Calu3 (cell line): ENCODE measurements at regions not wholly inside any gene's neighbourhood (a gene's known extent, or its start where the extent isn't known, plus 50 kb on each side); places are given as distances from the start of the nearest gene placed in this dataset.

Source experiments
- BruUV-seq: library from RNA; stranded (reverse); fragments of 400-500 nt; replicated peaks from 2 replicates; lab custom pipeline; 2021; lab: Mats Ljungman, UMichigan
- CTCF ChIA-PET: fragments of 300-600 bp; sonication (Branson Sonifier 250); formaldehyde crosslinking; loops from one replicate; lab custom pipeline; 2022; ENCODE audit warnings: antibody characterized with exemption; lab: Charles Lee
- DNase-seq: peaks from one replicate; pipeline ENCODE4 v3.0.0; 2022
- H3K27ac Mint-ChIP-seq: one replicate; pipeline ENCODE4 v1.8.0; 2022; ENCODE audit warnings: mixed read lengths; ENCODE audit not compliant: unreplicated experiment
- H3K27me3 Mint-ChIP-seq: one replicate; pipeline ENCODE4 v1.8.0; 2022; ENCODE audit warnings: mixed read lengths; ENCODE audit not compliant: unreplicated experiment
- H3K36me3 Mint-ChIP-seq: one replicate; pipeline ENCODE4 v1.8.0; 2022; ENCODE audit warnings: mild to moderate bottlenecking, moderate library complexity, mixed read lengths; ENCODE audit not compliant: insufficient read depth, unreplicated experiment
- H3K4me1 Mint-ChIP-seq: one replicate; pipeline ENCODE4 v1.8.0; 2022; ENCODE audit warnings: mild to moderate bottlenecking, low read depth, mixed read lengths; ENCODE audit not compliant: unreplicated experiment
- H3K4me3 Mint-ChIP-seq: one replicate; pipeline ENCODE4 v1.8.0; 2022; ENCODE audit warnings: mild to moderate bottlenecking, low read depth, moderate library complexity, mixed read lengths; ENCODE audit not compliant: unreplicated experiment
- H3K9me3 Mint-ChIP-seq: one replicate; pipeline ENCODE4 v1.8.0; 2022; ENCODE audit warnings: low read depth, mixed read lengths; ENCODE audit not compliant: unreplicated experiment
- CTCF ChIP-seq: fragments of 200-600 bp; IDR thresholded peaks from one replicate; pipeline ENCODE4 v1.8.0; 2022; ENCODE audit warnings: antibody characterized with exemption; ENCODE audit not compliant: unreplicated experiment
- intact Hi-C: fragments of 100-400 bp; cut with micrococcal nuclease; formaldehyde crosslinking; loops from one replicate; pipeline ENCODE4 v1.10.0; 2022; ENCODE audit not compliant: unreplicated experiment

DNA sequence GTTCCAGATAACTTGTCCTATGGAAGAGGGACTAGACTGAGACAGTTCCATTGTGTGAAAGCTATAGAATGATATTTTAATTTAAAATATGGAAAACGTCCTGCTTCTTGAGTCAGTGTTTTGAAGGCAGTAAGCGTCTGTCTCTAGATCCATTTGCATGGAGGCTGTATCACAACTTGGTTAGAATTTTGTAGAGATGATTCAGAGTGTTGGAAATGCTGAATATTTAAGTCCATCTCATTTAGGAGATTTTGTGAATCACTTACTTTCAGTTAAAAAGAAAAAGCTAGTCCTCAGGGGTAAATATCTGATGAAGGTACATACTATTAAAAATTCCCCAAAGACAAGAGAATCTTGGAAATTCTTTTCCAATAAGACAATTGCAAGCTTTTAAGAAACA is 72.7 kb downstream of the FANCF start:
- intact Hi-C loops, result no loop called here
- Mint-ChIP-seq H3K4me1 (no peaks in the 10 kb centered on the region), H3K27ac (no peak overlapping the region), H3K27me3 (no peaks in the 10 kb centered on the region), H3K36me3 (no peaks in the 10 kb centered on the region), H3K9me3 (no peaks in the 10 kb centered on the region), H3K4me3 (no peak overlapping the region)
- CTCF ChIA-PET, result no interaction called here
- no peak for TF ChIP-seq CTCF
- no TSS peak for BruUV-seq
- DNase-seq, result no peak

DNA sequence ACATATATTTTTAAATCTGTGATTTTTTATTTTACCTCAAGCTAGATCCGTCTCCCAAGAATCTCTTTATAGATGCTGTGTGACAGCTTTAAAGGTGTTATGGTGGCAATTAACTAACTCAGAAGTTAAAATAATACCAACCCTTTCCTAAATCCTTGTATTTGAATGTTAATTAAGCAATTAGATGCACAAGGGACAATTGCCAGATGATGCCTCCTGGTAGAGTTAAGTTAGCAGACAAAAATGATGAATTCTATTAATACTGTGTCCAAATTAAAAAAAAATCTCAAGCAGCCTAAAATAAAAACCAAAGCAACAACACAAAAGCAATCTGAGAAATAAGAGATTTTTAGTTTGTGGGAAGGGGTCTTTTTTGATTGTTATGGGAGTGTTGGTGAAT is 78.9 kb downstream of the FANCF start:
- Mint-ChIP-seq H3K4me1 (no peaks in the 10 kb centered on the region), H3K9me3 (no peaks in the 10 kb centered on the region), H3K4me3 (no peak overlapping the region), H3K27ac (no peak overlapping the region), H3K36me3 (no peaks in the 10 kb centered on the region), H3K27me3 (no peaks in the 10 kb centered on the region)
- CTCF ChIA-PET, result no interaction called here
- BruUV-seq, result no TSS peak
- TF ChIP-seq CTCF, result no peak
- intact Hi-C loops, result no loop called here
- no peak for DNase-seq

DNA sequence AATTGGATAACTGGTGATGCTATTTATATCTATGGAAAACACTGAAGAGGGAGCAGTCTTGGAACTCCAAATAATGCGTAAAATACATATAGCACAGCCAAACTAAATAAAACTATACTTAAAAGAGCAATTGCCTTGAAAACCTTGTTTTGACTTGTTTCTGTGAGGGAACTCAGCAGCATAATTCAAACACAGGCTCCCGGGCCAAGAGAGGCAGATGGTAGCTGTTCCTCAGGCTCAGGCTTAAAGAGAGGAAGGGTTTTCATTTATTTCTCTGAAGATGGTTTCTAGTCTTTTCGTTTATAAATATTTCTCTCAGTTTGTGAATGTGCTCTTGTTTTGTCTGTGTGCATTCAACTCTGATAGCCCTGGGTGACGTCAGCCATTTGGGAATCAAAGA is 82.4 kb downstream of the FANCF start:
- intact Hi-C loops, result loop anchor here (5.0 kb wide), 2 partner anchors 189 to 244 kb away; no protein-coding TSS in a partner anchor
- Mint-ChIP-seq H3K27me3 (no peaks in the 10 kb centered on the region), H3K9me3 (no peaks in the 10 kb centered on the region), H3K36me3 (no peaks in the 10 kb centered on the region), H3K4me3 (no peak overlapping the region), H3K27ac (no peak overlapping the region), H3K4me1 (no peaks in the 10 kb centered on the region)
- no TSS peak for BruUV-seq
- no peak for TF ChIP-seq CTCF
- DNase-seq, result no peak
- CTCF ChIA-PET, result no interaction called here

DNA sequence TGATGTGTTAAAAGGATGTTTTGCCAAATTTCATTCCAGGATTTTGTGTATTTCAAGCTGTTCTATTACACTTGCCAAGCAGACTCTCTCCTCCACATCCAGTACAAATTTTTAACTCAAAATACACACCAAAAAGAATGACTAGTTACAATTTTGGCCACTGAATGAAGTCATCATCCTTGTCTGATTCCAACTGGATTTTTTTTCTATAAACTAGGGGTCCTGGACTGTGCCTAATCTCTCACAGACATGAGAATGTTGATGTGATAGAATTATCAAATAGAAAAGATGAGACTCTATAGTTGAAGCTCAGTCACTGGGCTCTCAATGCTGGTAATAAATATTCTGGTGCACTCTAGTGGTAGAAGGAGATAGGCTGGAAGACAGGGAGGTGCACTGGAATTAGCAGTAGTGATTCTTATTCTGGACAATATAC is 85.8 kb downstream of the FANCF start:
- intact Hi-C loops, result loop anchor here (1.0 to 5.0 kb wide), 4 partner anchors 113 to 247 kb away; no protein-coding TSS in a partner anchor
- Mint-ChIP-seq H3K9me3 (no peaks in the 10 kb centered on the region), H3K27me3 (no peaks in the 10 kb centered on the region), H3K27ac (no peak overlapping the region), H3K36me3 (no peaks in the 10 kb centered on the region), H3K4me3 (no peak overlapping the region), H3K4me1 (no peaks in the 10 kb centered on the region)
- BruUV-seq, result no TSS peak
- TF ChIP-seq CTCF, result no peak
- DNase-seq, result peak; percentile 16
- CTCF ChIA-PET, result interaction anchor here (1.0 to 1.5 kb wide), 5 partner anchors 29 to 207 kb away, joined by 3 to 5 read pairs (median 3); no protein-coding TSS in a partner anchor
